Ishikawa (cell line): ENCODE measurements at regions not wholly inside any gene's neighbourhood (a gene's known extent, or its start where the extent isn't known, plus 50 kb on each side); places are given as distances from the start of the nearest gene placed in this dataset.

Source experiments
- CREB1 ChIP-seq: IDR thresholded peaks from 2 replicates; pipeline ENCODE4 v1.6.1; 2012; ENCODE audit warnings: low read depth
- EP300 ChIP-seq: IDR thresholded peaks from 2 replicates; pipeline ENCODE4 v1.6.1; 2012; ENCODE audit warnings: borderline replicate concordance
- TAF1 ChIP-seq: IDR thresholded peaks from 2 replicates; pipeline ENCODE4 v1.6.1; 2012; ENCODE audit warnings: low read depth, mild to moderate bottlenecking

GRCh38 chr10:2761971-2762370 lies 305.4 kb upstream of the PFKP start:
- no peak for TF ChIP-seq CREB1
- TF ChIP-seq EP300, result no peak
- no peak for TF ChIP-seq TAF1
